SKM-1 (cell line): ENCODE measurements at regions not wholly inside any gene's neighbourhood (a gene's known extent, or its start where the extent isn't known, plus 50 kb on each side); places are given as distances from the start of the nearest gene placed in this dataset.
"Not testable (repeated sequence)": the region's sequence is repeated elsewhere in the genome, so short reads cannot be mapped to it uniquely, and the experiment has no call there.

ENCODE experiments used
- DNase-seq: peaks from one replicate; lab custom pipeline; 2025; ENCODE audit not compliant: unreplicated experiment; lab: John Stamatoyannopoulos, UW

- not testable (repeated sequence) for DNase-seq
Observed at GRCh38 chr18:14190776-14191442, 58.7 kb upstream of the ZNF519 start.

GRCh38 chr18:14189858-14190257 is 57.6 kb upstream of the ZNF519 start:
- DNase-seq, result no peak

- not testable (repeated sequence) for DNase-seq
Observed at GRCh38 chr18:14188751-14189406, 56.6 kb upstream of the ZNF519 start.
